HFF-Myc (cell line): ENCODE measurements at regions not wholly inside any gene's neighbourhood (a gene's known extent, or its start where the extent isn't known, plus 50 kb on each side); places are given as distances from the start of the nearest gene placed in this dataset.

Experiments used
- DNase-seq: peaks from one replicate; pipeline ENCODE4 v3.0.0-alpha.2; 2011; ENCODE audit warnings: low read depth; ENCODE audit errors: extremely low read depth
- H3K4me3 ChIP-seq: replicated peaks from 2 replicates; pipeline ENCODE4 v1.5.1; 2011; ENCODE audit warnings: low read depth, mild to moderate bottlenecking, control low read depth, low read length
- CTCF ChIP-seq: IDR thresholded peaks from 2 replicates; pipeline ENCODE4 v1.5.1; 2012; ENCODE audit warnings: mild to moderate bottlenecking, low read depth, low read length, control low read depth; ENCODE audit errors: missing control alignments

- DNase-seq, result no peak
- H3K4me3 ChIP-seq, result no peak overlapping the region
- no peak for TF ChIP-seq CTCF
Measured at GRCh38 chr5:124679578-124680199, 66.8 kb downstream of the ZNF608 start.

DNA sequence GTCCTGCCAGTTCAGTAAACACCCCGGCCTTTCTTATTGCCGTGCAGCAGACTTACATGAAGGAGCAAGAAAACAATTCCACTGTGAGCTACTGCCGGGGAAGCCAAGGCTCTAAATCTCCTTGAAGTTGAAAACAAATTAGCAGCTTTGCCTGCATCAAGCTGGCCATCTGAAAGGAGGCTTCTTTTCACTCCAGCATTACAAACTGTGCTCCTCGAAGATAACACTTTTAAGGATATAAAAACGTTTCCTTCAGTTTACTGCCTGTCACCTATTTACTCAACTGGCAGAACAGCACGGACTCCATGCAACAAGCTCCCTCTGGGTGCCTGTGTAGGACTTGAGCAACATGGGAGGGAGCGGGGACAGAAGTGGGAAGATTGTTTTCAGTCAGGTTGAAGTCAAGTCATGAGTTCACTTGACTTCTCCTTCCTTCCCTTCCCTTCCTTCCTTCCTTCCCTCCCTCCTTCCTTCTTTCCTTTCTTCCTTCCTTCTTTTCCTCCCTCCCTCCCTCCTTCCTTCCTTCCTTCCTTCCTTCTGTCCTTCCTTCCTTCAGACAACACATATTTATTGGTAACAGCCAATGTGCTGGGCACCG, 67.4 kb downstream of the ZNF608 start:
- H3K4me3 ChIP-seq, result no peak overlapping the region
- TF ChIP-seq CTCF, result no peak
- no peak for DNase-seq

DNA sequence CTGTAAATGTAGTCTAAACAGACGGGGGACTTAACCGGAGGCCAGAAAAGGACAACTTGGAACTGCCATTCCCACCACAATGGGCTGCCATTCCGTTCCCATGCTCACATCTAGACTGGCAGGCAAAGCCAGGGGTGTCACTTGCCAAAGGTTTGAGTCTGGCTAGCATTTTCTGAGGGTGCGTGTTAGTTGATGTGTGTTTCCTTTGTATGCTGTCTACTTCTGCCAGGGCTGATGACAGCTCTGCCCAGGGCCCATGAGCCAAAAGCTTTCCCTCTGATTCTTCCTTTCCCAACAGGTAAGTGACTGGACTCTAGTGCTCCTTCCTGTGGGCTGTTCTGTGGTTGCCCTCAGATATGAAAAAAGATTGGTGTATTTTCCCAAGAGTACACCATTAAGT, 68.0 kb downstream of the ZNF608 start:
- TF ChIP-seq CTCF, result no peak
- no peak overlapping the region for H3K4me3 ChIP-seq
- no peak for DNase-seq

GRCh38 chr5:124677374-124678351, 68.8 kb downstream of the ZNF608 start:
- H3K4me3 ChIP-seq, result no peak overlapping the region
- no peak for TF ChIP-seq CTCF
- no peak for DNase-seq

GRCh38 chr5:124675931-124676846, 70.2 kb downstream of the ZNF608 start:
- no peak for DNase-seq
- H3K4me3 ChIP-seq, result no peak overlapping the region
- TF ChIP-seq CTCF, result no peak

DNA sequence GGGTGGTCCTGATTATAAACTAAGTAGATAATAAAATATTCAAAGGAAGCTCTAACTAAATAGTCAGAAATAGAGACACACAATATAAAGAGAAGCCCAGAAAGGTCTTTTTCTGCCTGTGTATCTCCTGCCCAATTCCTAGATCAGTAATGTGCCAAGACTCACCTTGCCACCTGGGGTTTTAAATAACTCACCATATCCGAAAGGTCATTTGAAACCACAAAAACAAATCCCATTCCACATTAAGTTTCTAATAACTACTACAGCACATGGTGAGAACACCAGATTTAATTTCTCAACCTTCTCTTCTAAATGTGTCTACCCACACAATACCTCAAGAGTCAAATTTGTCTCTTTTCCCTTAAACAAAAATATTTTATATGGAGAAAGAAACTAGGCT, 75.2 kb downstream of the ZNF608 start:
- no peak for TF ChIP-seq CTCF
- no peak overlapping the region for H3K4me3 ChIP-seq
- DNase-seq, result no peak
